K562 (cell line): ENCODE measurements at regions not wholly inside any gene's neighbourhood (a gene's known extent, or its start where the extent isn't known, plus 50 kb on each side); places are given as distances from the start of the nearest gene placed in this dataset.

ENCODE experiments used
- ATAC-seq: fragments of 200-7000 bp; cut with Tn5 transposase; 3 replicates; pipeline ENCODE4 v1.9.1; 2020; ENCODE audit warnings: moderate library complexity
- BruUV-seq: library from RNA; stranded (reverse); fragments of 400-500 nt; replicated peaks from 2 replicates; lab custom pipeline; 2021; lab: Mats Ljungman, UMichigan
- CTCF ChIA-PET: fragments of 300-600 bp; formaldehyde crosslinking; extraction: SDS; loops from one replicate; lab custom pipeline; 2021; ENCODE audit warnings: low intra/inter-chr PET ratio; lab: Yijun Ruan, JAX
- POLR2A ChIA-PET: fragments of 300-600, 350-650 bp; sonication (Branson Sonifier 250); formaldehyde crosslinking; extraction: SDS; loops from one replicate; lab custom pipeline; 2021; ENCODE audit warnings: antibody characterized with exemption, inconsistent platforms; lab: Yijun Ruan, JAX
- DNase-seq, 4 experiments: peaks; one replicate each; pipeline versions ENCODE4 v3.0.0 to v3.0.0-alpha.2; 2011 to 2018; ENCODE audit warnings: low spot score in 3 of 4, mixed read lengths in 3 of 4; ENCODE audit errors: extremely low read depth in 1 of 4
- FAIRE-seq: peaks from 2 replicates; lab custom pipeline; 2011; peaks lifted over from hg19 to GRCh38; lab: Jason Lieb, UNC
- H2AFZ ChIP-seq: 2 replicates; pipeline ENCODE4 v1.6.0; 2011; ENCODE audit warnings: low read depth, low read length, control low read depth, inconsistent platforms
- H3K27ac ChIP-seq: fragments of 200-600 bp; 3 replicates; pipeline ENCODE4 v1.8.0; 2011; ENCODE audit warnings: low read depth, mild to moderate bottlenecking, control low read depth, inconsistent platforms, low read length, moderate library complexity, mixed read lengths; ENCODE audit errors: extremely low read depth
- H3K27me3 ChIP-seq, 2 experiments: fragments of 300-600 bp in 1 of 2; 2 replicates in 1 of 2; 3 replicates in 1 of 2; pipeline versions ENCODE4 v1.6.0 to v1.8.0; 2011; ENCODE audit warnings: inconsistent platforms in 2 of 2, low read length in 2 of 2, mild to moderate bottlenecking in 1 of 2, mixed read lengths in 1 of 2, moderate library complexity in 1 of 2; ENCODE audit not compliant: control insufficient read depth in 2 of 2, insufficient read depth in 2 of 2
- H3K36me3 ChIP-seq: fragments of 300-600 bp; 3 replicates; pipeline ENCODE4 v1.8.0; 2011; ENCODE audit warnings: mild to moderate bottlenecking, low read length, inconsistent platforms; ENCODE audit not compliant: control insufficient read depth, insufficient read depth
- H3K4me1 ChIP-seq, 2 experiments: fragments of 200-600 bp in 1 of 2; replicated peaks in 1 of 2; 2 replicates in 1 of 2; 3 replicates in 1 of 2; pipeline versions ENCODE4 v1.5.1 to v1.8.0; 2011; ENCODE audit warnings: inconsistent platforms in 2 of 2, low read length in 2 of 2, mild to moderate bottlenecking in 1 of 2, mixed read lengths in 1 of 2, moderate library complexity in 1 of 2; ENCODE audit not compliant: control insufficient read depth in 2 of 2, insufficient read depth in 2 of 2
- H3K4me2 ChIP-seq: 2 replicates; pipeline ENCODE4 v1.6.1; 2011; ENCODE audit warnings: low read length, control low read depth, inconsistent platforms, mixed read lengths; ENCODE audit not compliant: insufficient read depth
- H3K4me3 ChIP-seq: fragments of 200-600 bp; sonication (generic), shearing (Covaris generic); 2 replicates; pipeline ENCODE4 v1.5.1; 2016; ENCODE audit warnings: control low read depth, inconsistent platforms
- H3K79me2 ChIP-seq: fragments of 200-600 bp; 3 replicates; pipeline ENCODE4 v1.8.0; 2011; ENCODE audit warnings: low read length, inconsistent platforms; ENCODE audit not compliant: control insufficient read depth, insufficient read depth
- H3K9ac ChIP-seq, 2 experiments: 2 replicates each; pipeline versions ENCODE4 v1.6.0 to v1.6.1; 2011; ENCODE audit warnings: low read depth in 2 of 2, low read length in 2 of 2, control low read depth in 1 of 2, inconsistent platforms in 1 of 2, mild to moderate bottlenecking in 1 of 2, mixed read lengths in 1 of 2; ENCODE audit not compliant: insufficient read depth in 1 of 2
- H3K9me1 ChIP-seq: one replicate; pipeline ENCODE4 v1.6.0; 2011; ENCODE audit warnings: inconsistent platforms, mild to moderate bottlenecking, low read length, moderate library complexity; ENCODE audit not compliant: control insufficient read depth, insufficient read depth
- H3K9me3 ChIP-seq: replicated peaks from 2 replicates; pipeline ENCODE4 v1.5.1; 2011; ENCODE audit warnings: low read depth, low read length, inconsistent platforms; ENCODE audit not compliant: control insufficient read depth, insufficient read depth
- H4K20me1 ChIP-seq: replicated peaks from 2 replicates; pipeline ENCODE4 v1.6.1; 2011; ENCODE audit warnings: low read length, inconsistent platforms, mixed read lengths; ENCODE audit not compliant: control insufficient read depth, insufficient read depth
- FOXA3 ChIP-seq, 2 experiments: fragments of 450-650 bp in 1 of 2; sonication (generic) in 1 of 2; formaldehyde crosslinking; IDR thresholded peaks in 1 of 2; conservative IDR thresholded peaks in 1 of 2; 2 replicates each; pipeline versions ENCODE4 v1.4.0 to v1.8.0; 2020 to 2022; ENCODE audit warnings: mild to moderate bottlenecking in 2 of 2, missing genetic modification reagents in 1 of 2
- HIVEP1 ChIP-seq: fragments of 250-450 bp; sonication (Bioruptor Pico); IDR thresholded peaks from 2 replicates; pipeline ENCODE4 v1.4.0; 2020; ENCODE audit warnings: mild to moderate bottlenecking
- MTA1 ChIP-seq: fragments of 450-650 bp; IDR thresholded peaks from 2 replicates; pipeline ENCODE4 v1.6.1; 2017; ENCODE audit warnings: borderline replicate concordance
- POLR2G ChIP-seq: fragments of 200-400 bp; formaldehyde crosslinking; IDR thresholded peaks from 2 replicates; pipeline ENCODE4 v1.6.1; 2017; ENCODE audit warnings: low read depth, mild to moderate bottlenecking, antibody characterized with exemption, low read length, moderate library complexity
- ZNF146 ChIP-seq: IDR thresholded peaks from one replicate; pipeline ENCODE4 v1.6.1; 2018; ENCODE audit warnings: missing compliant biosample characterization; ENCODE audit not compliant: unreplicated experiment
- ZNF583 ChIP-seq: fragments of 250-450 bp; sonication (Bioruptor Pico); IDR thresholded peaks from 2 replicates; pipeline ENCODE4 v1.4.0; 2020
- WGBS: fragments of 100-300 bp; shearing (Covaris generic); methylation state at CpG from one replicate; pipeline ENCODE4 v1.1.6; 2016; ENCODE audit warnings: low coverage, mixed read lengths; ENCODE audit not compliant: insufficient coverage; ENCODE audit errors: missing lambda C conversion rate; 5-methylcytosine and 5-hydroxymethylcytosine counted together
- in situ Hi-C: fragments of 300-500 bp; cut with MboI; formaldehyde crosslinking; loops from 4 replicates; pipeline ENCODE4 v1.15.0; 2018; ENCODE audit warnings: inconsistent platforms, mixed read lengths
- intact Hi-C: fragments of 100-400 bp; cut with micrococcal nuclease; formaldehyde crosslinking; loops from 2 replicates; pipeline ENCODE4 v1.14.2; 2022
- TF ChIP-seq, protein P1 (sequence below): fragments of 450-650 bp; IDR thresholded peaks from 2 replicates; pipeline ENCODE4 v1.6.1; 2016; ENCODE audit warnings: low read depth
- TF ChIP-seq, protein P2 (sequence below), 3 experiments: IDR thresholded peaks in 2 of 3; conservative IDR thresholded peaks in 1 of 3; 2 replicates each; pipeline ENCODE4 v1.5.1; 2011 to 2012; ENCODE audit warnings: low read length in 3 of 3, mild to moderate bottlenecking in 3 of 3, control low read depth in 2 of 3, improper control_type of control experiment in 1 of 3, inconsistent platforms in 1 of 3, low read depth in 1 of 3, mixed read lengths in 1 of 3, moderate library complexity in 1 of 3; ENCODE audit not compliant: insufficient read depth in 2 of 3
- TF ChIP-seq, protein P3 (sequence below): sonication (generic); formaldehyde crosslinking; IDR thresholded peaks from 2 replicates; pipeline ENCODE4 v1.4.0; 2020; ENCODE audit warnings: mild to moderate bottlenecking, missing genetic modification reagents

DNA sequence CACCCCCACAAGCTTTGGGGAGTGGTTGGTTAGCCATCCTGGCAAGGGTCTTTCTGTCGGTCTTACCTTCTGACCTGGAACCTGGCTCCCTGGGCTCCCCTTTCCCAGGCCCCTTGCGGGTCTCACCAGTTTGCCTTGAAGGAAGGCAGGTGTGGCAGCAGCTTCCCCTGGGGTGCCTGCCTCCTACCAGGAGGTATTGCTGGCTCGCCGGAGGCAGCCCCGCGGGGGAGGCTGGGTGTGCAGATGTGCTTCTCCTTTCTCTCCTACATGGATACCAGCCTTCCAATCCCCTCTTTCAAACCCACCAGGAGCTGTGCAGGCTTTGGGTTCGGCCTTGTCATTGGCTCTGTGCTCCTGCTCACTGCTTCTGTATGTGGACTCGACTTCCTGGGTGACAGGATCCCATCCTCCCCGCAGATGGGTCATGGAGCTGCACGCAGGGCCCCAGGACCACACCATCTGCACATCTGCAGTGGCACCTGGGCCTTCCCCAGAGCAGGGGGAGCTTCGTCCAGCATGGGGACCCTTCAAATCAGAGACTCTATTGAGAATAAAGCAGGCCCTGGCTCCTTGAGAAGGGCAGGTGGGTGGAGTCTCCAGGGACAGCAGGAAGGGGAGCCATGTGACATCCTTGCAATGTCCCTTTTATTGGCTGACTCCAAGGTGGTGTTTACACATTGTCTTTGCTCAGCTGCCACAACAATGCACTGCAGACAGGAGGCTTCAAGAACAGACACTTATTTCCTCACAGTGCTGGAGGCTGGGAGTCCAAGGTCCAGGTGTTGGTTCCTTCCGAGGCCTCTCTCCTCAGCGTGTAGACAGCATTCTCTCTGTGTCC lies 592.0 kb downstream of the BRD1 start:
- in situ Hi-C loops, result no loop called here
- CTCF ChIA-PET, result no interaction called here
- DNase-seq, result no peak
- no peak for TF ChIP-seq MTA1
- TF ChIP-seq, protein P1, sequence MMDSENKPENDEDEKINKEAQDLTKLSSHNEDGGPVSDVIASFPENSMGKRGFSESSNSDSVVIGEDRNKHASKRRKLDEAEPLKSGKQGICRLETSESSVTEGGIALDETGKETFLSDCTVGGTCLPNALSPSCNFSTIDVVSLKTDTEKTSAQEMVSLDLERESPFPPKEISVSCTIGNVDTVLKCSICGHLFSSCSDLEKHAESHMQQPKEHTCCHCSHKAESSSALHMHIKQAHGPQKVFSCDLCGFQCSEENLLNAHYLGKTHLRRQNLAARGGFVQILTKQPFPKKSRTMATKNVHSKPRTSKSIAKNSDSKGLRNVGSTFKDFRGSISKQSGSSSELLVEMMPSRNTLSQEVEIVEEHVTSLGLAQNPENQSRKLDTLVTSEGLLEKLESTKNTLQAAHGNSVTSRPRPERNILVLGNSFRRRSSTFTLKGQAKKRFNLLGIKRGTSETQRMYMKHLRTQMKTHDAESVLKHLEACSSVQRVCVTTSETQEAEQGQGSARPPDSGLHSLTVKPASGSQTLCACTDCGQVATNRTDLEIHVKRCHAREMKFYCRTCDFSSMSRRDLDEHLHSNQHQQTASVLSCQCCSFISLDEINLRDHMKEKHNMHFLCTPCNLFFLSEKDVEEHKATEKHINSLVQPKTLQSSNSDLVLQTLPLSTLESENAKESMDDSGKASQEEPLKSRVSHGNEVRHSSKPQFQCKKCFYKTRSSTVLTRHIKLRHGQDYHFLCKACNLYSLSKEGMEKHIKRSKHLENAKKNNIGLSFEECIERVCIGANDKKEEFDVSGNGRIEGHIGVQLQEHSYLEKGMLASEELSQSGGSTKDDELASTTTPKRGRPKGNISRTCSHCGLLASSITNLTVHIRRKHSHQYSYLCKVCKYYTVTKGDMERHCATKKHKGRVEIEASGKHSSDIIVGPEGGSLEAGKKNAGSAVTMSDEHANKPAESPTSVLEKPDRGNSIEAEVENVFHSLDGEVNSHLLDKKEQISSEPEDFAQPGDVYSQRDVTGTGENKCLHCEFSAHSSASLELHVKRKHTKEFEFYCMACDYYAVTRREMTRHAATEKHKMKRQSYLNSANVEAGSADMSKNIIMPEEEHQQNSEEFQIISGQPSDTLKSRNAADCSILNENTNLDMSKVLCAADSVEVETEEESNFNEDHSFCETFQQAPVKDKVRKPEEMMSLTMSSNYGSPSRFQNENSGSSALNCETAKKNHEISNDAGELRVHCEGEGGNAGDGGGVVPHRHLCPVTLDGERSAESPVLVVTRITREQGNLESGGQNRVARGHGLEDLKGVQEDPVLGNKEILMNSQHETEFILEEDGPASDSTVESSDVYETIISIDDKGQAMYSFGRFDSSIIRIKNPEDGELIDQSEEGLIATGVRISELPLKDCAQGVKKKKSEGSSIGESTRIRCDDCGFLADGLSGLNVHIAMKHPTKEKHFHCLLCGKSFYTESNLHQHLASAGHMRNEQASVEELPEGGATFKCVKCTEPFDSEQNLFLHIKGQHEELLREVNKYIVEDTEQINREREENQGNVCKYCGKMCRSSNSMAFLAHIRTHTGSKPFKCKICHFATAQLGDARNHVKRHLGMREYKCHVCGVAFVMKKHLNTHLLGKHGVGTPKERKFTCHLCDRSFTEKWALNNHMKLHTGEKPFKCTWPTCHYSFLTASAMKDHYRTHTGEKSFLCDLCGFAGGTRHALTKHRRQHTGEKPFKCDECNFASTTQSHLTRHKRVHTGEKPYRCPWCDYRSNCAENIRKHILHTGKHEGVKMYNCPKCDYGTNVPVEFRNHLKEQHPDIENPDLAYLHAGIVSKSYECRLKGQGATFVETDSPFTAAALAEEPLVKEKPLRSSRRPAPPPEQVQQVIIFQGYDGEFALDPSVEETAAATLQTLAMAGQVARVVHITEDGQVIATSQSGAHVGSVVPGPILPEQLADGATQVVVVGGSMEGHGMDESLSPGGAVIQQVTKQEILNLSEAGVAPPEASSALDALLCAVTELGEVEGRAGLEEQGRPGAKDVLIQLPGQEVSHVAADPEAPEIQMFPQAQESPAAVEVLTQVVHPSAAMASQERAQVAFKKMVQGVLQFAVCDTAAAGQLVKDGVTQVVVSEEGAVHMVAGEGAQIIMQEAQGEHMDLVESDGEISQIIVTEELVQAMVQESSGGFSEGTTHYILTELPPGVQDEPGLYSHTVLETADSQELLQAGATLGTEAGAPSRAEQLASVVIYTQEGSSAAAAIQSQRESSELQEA, result no peak
- TF ChIP-seq, protein P2, sequence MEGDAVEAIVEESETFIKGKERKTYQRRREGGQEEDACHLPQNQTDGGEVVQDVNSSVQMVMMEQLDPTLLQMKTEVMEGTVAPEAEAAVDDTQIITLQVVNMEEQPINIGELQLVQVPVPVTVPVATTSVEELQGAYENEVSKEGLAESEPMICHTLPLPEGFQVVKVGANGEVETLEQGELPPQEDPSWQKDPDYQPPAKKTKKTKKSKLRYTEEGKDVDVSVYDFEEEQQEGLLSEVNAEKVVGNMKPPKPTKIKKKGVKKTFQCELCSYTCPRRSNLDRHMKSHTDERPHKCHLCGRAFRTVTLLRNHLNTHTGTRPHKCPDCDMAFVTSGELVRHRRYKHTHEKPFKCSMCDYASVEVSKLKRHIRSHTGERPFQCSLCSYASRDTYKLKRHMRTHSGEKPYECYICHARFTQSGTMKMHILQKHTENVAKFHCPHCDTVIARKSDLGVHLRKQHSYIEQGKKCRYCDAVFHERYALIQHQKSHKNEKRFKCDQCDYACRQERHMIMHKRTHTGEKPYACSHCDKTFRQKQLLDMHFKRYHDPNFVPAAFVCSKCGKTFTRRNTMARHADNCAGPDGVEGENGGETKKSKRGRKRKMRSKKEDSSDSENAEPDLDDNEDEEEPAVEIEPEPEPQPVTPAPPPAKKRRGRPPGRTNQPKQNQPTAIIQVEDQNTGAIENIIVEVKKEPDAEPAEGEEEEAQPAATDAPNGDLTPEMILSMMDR (IDR thresholded peaks at IDR 0.05 in 2 of 3, conservative IDR thresholded peaks at IDR 0.05 in 1 of 3; ENCODE audit: insufficient read depth in 2 of 3, low read depth in 1 of 3, low read length in 3 of 3), result no peak
- TF ChIP-seq ZNF583, result no peak
- no peak for TF ChIP-seq ZNF146 (CRISPR knock-in tag)
- TF ChIP-seq FOXA3 (CRISPR knock-in tag; conservative IDR thresholded peaks at IDR 0.05 in 1 of 2, IDR thresholded peaks at IDR 0.05 in 1 of 2), result no peak
- TF ChIP-seq, protein P3, sequence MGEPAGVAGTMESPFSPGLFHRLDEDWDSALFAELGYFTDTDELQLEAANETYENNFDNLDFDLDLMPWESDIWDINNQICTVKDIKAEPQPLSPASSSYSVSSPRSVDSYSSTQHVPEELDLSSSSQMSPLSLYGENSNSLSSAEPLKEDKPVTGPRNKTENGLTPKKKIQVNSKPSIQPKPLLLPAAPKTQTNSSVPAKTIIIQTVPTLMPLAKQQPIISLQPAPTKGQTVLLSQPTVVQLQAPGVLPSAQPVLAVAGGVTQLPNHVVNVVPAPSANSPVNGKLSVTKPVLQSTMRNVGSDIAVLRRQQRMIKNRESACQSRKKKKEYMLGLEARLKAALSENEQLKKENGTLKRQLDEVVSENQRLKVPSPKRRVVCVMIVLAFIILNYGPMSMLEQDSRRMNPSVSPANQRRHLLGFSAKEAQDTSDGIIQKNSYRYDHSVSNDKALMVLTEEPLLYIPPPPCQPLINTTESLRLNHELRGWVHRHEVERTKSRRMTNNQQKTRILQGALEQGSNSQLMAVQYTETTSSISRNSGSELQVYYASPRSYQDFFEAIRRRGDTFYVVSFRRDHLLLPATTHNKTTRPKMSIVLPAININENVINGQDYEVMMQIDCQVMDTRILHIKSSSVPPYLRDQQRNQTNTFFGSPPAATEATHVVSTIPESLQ (CRISPR knock-in tag), result no peak
- TF ChIP-seq POLR2G, result no peak
- no peak for TF ChIP-seq HIVEP1 (CRISPR knock-in tag)

More for the DNA sequence above, 592.0 kb downstream of the BRD1 start:
- Histone ChIP-seq H3K79me2 (no peaks in the 10 kb centered on the region), H3K27me3 (peaks cover 0 to 6% of the 10 kb centered on the region in 2 experiments; a peak in 1 of 5 replicates), H2AFZ (no peak overlapping the region), H3K4me3 (no peak overlapping the region), H4K20me1 (no peaks in the 10 kb centered on the region), H3K4me2 (no peak overlapping the region), H3K36me3 (no peaks in the 10 kb centered on the region), H3K27ac (no peak overlapping the region), H3K4me1 (no peaks in the 10 kb centered on the region), H3K9me3 (no peaks in the 10 kb centered on the region), H3K9me1 (peaks cover 1% of the 10 kb centered on the region), H3K9ac (no peak overlapping the region)
- 0% methylated on average over 8 of the region's 13 CpGs for WGBS
- POLR2A ChIA-PET, result interaction anchor here (0.7 to 1.2 kb wide), 2 partner anchors 10 to 27 kb away, joined by 3 read pairs; no protein-coding TSS in a partner anchor
- ATAC-seq (no peak), FAIRE-seq (no peak)
- BruUV-seq, result no TSS peak
- intact Hi-C loops, result no loop called here
